ENCODE measurements at regions not wholly inside any gene's neighbourhood (a gene's known extent, or its start where the extent isn't known, plus 50 kb on each side); places are given as distances from the start of the nearest gene placed in this dataset.

- ChIA-PET CTCF (interaction anchor here (0.8 kb wide), 1 partner anchor 21 kb away, joined by 4 read pairs; no protein-coding TSS in a partner anchor), POLR2A (no interaction called here)
- H3K9me3 ChIP-seq: no peaks in the 10 kb centered on the region
- H3F3A ChIP-seq (replicated peaks; ENCODE audit: insufficient read depth): no peaks in the 10 kb centered on the region
- no peak for DNase-seq
- no peaks in the 10 kb centered on the region for H3K9me2 ChIP-seq
- TF ChIP-seq RFX5 (IDR thresholded peaks at IDR 0.05; ENCODE audit: low read length) (no peak), MXI1 (IDR thresholded peaks at IDR 0.05; ENCODE audit: low read depth, low read length) (no peak), MAX (IDR thresholded peaks at IDR 0.05; ENCODE audit: low read depth) (no peak), JUND (IDR thresholded peaks at IDR 0.05) (no peak), MEF2A (IDR thresholded peaks at IDR 0.05; ENCODE audit: borderline replicate concordance, low read depth) (no peak), POLR2AphosphoS5 (IDR thresholded peaks at IDR 0.05; ENCODE audit: low read depth, low read length) (no peak)
- no peaks in the 10 kb centered on the region for H3K36me3 ChIP-seq (replicated peaks in 1 of 2; ENCODE audit: control insufficient read depth in 1 of 2, insufficient read depth in 2 of 2, low read length in 1 of 2)
- no peak overlapping the region for H3K4me2 ChIP-seq
- no peak overlapping the region for H2AFZ ChIP-seq (ENCODE audit: low read depth)
- H4K20me1 ChIP-seq (ENCODE audit: insufficient read depth): no peaks in the 10 kb centered on the region
- no peak overlapping the region for H3K27ac ChIP-seq (ENCODE audit: low read depth in 2 of 2, low read length in 1 of 2)
- H3K27me3 ChIP-seq (ENCODE audit: insufficient read depth): no peaks in the 10 kb centered on the region
- no peaks in the 10 kb centered on the region; a peak in 1 of 4 replicates for H3K4me1 ChIP-seq (ENCODE audit: control insufficient read depth in 1 of 2, insufficient read depth in 2 of 2, low read depth in 1 of 2, low read length in 1 of 2)
- no peak overlapping the region for H3K4me3 ChIP-seq (ENCODE audit: low read depth in 2 of 2, low read length in 1 of 2)
- no peaks in the 10 kb centered on the region for H3K79me2 ChIP-seq (ENCODE audit: insufficient read depth)
- H3K9ac ChIP-seq: no peak overlapping the region
These were observed 83.0 kb upstream of the FAM174A start for GRCh38 chr5:100452126-100452525.

GRCh38 chr5:100448111-100448528, 87.1 kb upstream of the FAM174A start:
- Histone ChIP-seq H3K27me3 (ENCODE audit: insufficient read depth) (no peaks in the 10 kb centered on the region), H3K4me2 (no peak overlapping the region), H3K79me2 (ENCODE audit: insufficient read depth) (no peaks in the 10 kb centered on the region), H3F3A (replicated peaks; ENCODE audit: insufficient read depth) (no peaks in the 10 kb centered on the region), H2AFZ (ENCODE audit: low read depth) (no peak overlapping the region), H3K4me1 (ENCODE audit: control insufficient read depth in 1 of 2, insufficient read depth in 2 of 2, low read depth in 1 of 2, low read length in 1 of 2) (no peaks in the 10 kb centered on the region; a peak in 2 of 4 replicates), H3K36me3 (replicated peaks in 1 of 2; ENCODE audit: control insufficient read depth in 1 of 2, insufficient read depth in 2 of 2, low read length in 1 of 2) (no peaks in the 10 kb centered on the region), H4K20me1 (ENCODE audit: insufficient read depth) (no peaks in the 10 kb centered on the region), H3K9ac (no peak overlapping the region), H3K9me2 (peaks cover 4% of the 10 kb centered on the region; the same call in 1 of the 2 replicates), H3K27ac (ENCODE audit: low read depth in 2 of 2, low read length in 1 of 2) (no peak overlapping the region), H3K4me3 (ENCODE audit: low read depth in 2 of 2, low read length in 1 of 2) (no peak overlapping the region), H3K9me3 (no peaks in the 10 kb centered on the region)
- no peak for DNase-seq
- ChIA-PET CTCF (interaction anchor here (1.4 to 3.9 kb wide), 2 partner anchors 16 to 18 kb away, joined by 3 to 18 read pairs; no protein-coding TSS in a partner anchor), POLR2A (no interaction called here)
- no peak for TF ChIP-seq EZH2phosphoT487 (IDR thresholded peaks at IDR 0.05; ENCODE audit: borderline replicate concordance, low read depth)
- TF ChIP-seq PBX3 (IDR thresholded peaks at IDR 0.05): no peak
- no peak for TF ChIP-seq FOXJ3 (CRISPR knock-in tag; IDR thresholded peaks at IDR 0.05)
- WGBS (ENCODE audit: low lambda C conversion rate): 65% methylated on average over 3 of the region's 3 CpGs

- H3K9me3 ChIP-seq: no peaks in the 10 kb centered on the region
- H3K4me3 ChIP-seq (ENCODE audit: low read depth in 2 of 2, low read length in 1 of 2): no peak overlapping the region
- H3K27me3 ChIP-seq (ENCODE audit: insufficient read depth): no peaks in the 10 kb centered on the region
- 8% methylated on average over 2 of the region's 2 CpGs for WGBS (ENCODE audit: low lambda C conversion rate)
- ChIA-PET POLR2A (no interaction called here), CTCF (interaction anchor here (3.9 kb wide), 1 partner anchor 17 kb away, joined by 18 read pairs; no protein-coding TSS in a partner anchor)
- no peak overlapping the region for H3K9ac ChIP-seq
- H3F3A ChIP-seq (replicated peaks; ENCODE audit: insufficient read depth): no peaks in the 10 kb centered on the region
- peak; percentile 2 for DNase-seq
- no peaks in the 10 kb centered on the region; a peak in 2 of 4 replicates for H3K4me1 ChIP-seq (ENCODE audit: control insufficient read depth in 1 of 2, insufficient read depth in 2 of 2, low read depth in 1 of 2, low read length in 1 of 2)
- no peak overlapping the region for H2AFZ ChIP-seq (ENCODE audit: low read depth)
- no peaks in the 10 kb centered on the region for H3K36me3 ChIP-seq (replicated peaks in 1 of 2; ENCODE audit: control insufficient read depth in 1 of 2, insufficient read depth in 2 of 2, low read length in 1 of 2)
- peaks cover 4% of the 10 kb centered on the region; the same call in 1 of the 2 replicates for H3K9me2 ChIP-seq
- H3K27ac ChIP-seq (ENCODE audit: low read depth in 2 of 2, low read length in 1 of 2): peak overlapping the region in 1 of 2 experiments; percentile 28; a peak in 1 of 4 replicates
- no peaks in the 10 kb centered on the region for H3K79me2 ChIP-seq (ENCODE audit: insufficient read depth)
- no peak overlapping the region for H3K4me2 ChIP-seq
- TF ChIP-seq GATA2 (CRISPR knock-in tag; IDR thresholded peaks at IDR 0.05): peak; percentile 15; the same call in 1 of the 2 replicates
- no peak for TF ChIP-seq SMC3 (IDR thresholded peaks at IDR 0.05; ENCODE audit: low read depth, low read length)
- H4K20me1 ChIP-seq (ENCODE audit: insufficient read depth): no peaks in the 10 kb centered on the region
These were observed 88.2 kb upstream of the FAM174A start for GRCh38 chr5:100446879-100447430.

All from SK-N-SH (cell line).